ENCODE measurements at regions not wholly inside any gene's neighbourhood (a gene's known extent, or its start where the extent isn't known, plus 50 kb on each side); places are given as distances from the start of the nearest gene placed in this dataset.

DNA sequence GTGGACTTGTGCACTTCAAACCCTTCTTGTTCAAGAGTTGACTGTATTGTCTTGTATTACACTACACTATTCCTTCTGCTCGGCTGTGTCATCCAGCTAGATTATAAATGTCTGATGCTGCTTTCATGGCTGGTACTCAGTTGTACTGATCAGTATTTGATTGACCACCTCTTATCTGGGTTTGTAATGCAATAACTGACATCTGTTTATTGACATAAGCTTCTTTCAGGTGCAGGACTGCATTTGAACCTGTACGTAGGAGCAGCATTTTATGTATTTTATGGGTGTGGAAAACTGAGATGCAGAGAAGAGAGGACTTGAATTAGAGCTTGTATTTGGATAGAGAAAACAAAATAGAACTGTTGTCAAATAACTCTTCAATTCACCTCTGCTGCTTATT lies 309.2 kb downstream of the FGF9 start:
- TF ChIP-seq, protein P1, sequence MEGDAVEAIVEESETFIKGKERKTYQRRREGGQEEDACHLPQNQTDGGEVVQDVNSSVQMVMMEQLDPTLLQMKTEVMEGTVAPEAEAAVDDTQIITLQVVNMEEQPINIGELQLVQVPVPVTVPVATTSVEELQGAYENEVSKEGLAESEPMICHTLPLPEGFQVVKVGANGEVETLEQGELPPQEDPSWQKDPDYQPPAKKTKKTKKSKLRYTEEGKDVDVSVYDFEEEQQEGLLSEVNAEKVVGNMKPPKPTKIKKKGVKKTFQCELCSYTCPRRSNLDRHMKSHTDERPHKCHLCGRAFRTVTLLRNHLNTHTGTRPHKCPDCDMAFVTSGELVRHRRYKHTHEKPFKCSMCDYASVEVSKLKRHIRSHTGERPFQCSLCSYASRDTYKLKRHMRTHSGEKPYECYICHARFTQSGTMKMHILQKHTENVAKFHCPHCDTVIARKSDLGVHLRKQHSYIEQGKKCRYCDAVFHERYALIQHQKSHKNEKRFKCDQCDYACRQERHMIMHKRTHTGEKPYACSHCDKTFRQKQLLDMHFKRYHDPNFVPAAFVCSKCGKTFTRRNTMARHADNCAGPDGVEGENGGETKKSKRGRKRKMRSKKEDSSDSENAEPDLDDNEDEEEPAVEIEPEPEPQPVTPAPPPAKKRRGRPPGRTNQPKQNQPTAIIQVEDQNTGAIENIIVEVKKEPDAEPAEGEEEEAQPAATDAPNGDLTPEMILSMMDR (IDR thresholded peaks at IDR 0.05) = no peak
- no peak for TF ChIP-seq ZFX (IDR thresholded peaks at IDR 0.05; ENCODE audit: borderline replicate concordance)

Data from 22Rv1 (cell line).